GM23248 (cell line): ENCODE measurements at regions not wholly inside any gene's neighbourhood (a gene's known extent, or its start where the extent isn't known, plus 50 kb on each side); places are given as distances from the start of the nearest gene placed in this dataset.

ENCODE experiments used
- DNase-seq: peaks from one replicate; pipeline ENCODE4 v3.0.0-alpha.2; 2015
- H2AFZ ChIP-seq: fragments of 200-600 bp; sonication (generic); 2 replicates; pipeline ENCODE4 v1.6.1; 2016; ENCODE audit warnings: antibody characterized with exemption
- H3F3A ChIP-seq: fragments of 200-600 bp; sonication (generic); 2 replicates; pipeline ENCODE4 v1.6.1; 2016; ENCODE audit warnings: mild to moderate bottlenecking, antibody characterized with exemption, mixed run types; ENCODE audit not compliant: insufficient read depth
- H3K27ac ChIP-seq: fragments of 200-600 bp; sonication (generic); 2 replicates; pipeline ENCODE4 v1.5.1; 2016; ENCODE audit warnings: mild to moderate bottlenecking
- H3K27me3 ChIP-seq: fragments of 200-600 bp; sonication (generic); replicated peaks from 2 replicates; pipeline ENCODE4 v1.6.1; 2016; ENCODE audit warnings: mild to moderate bottlenecking; ENCODE audit not compliant: insufficient read depth
- H3K36me3 ChIP-seq: fragments of 200-600 bp; sonication (generic); 2 replicates; pipeline ENCODE4 v1.6.1; 2016; ENCODE audit warnings: low read depth, mild to moderate bottlenecking
- H3K4me1 ChIP-seq: fragments of 200-600 bp; sonication (generic); 2 replicates; pipeline ENCODE4 v1.6.1; 2016; ENCODE audit warnings: mild to moderate bottlenecking; ENCODE audit not compliant: insufficient read depth
- H3K4me2 ChIP-seq: fragments of 200-600 bp; sonication (generic); one replicate; pipeline ENCODE4 v1.6.1; 2016; ENCODE audit warnings: mild to moderate bottlenecking; ENCODE audit not compliant: unreplicated experiment
- H3K4me3 ChIP-seq: fragments of 200-600 bp; sonication (generic); 2 replicates; pipeline ENCODE4 v1.5.1; 2016; ENCODE audit warnings: mild to moderate bottlenecking
- H3K79me2 ChIP-seq: fragments of 200-600 bp; sonication (generic); 2 replicates; pipeline ENCODE4 v1.6.1; 2016; ENCODE audit warnings: mild to moderate bottlenecking; ENCODE audit not compliant: insufficient read depth
- H3K9ac ChIP-seq: fragments of 200-600 bp; sonication (generic); 2 replicates; pipeline ENCODE4 v1.6.1; 2016; ENCODE audit warnings: mild to moderate bottlenecking
- H3K9me2 ChIP-seq: fragments of 200-600 bp; sonication (generic); 2 replicates; pipeline ENCODE4 v1.6.1; 2016; ENCODE audit warnings: mixed run types, mild to moderate bottlenecking, moderate library complexity; ENCODE audit not compliant: insufficient read depth
- H3K9me3 ChIP-seq: fragments of 200-600 bp; sonication (generic); one replicate; pipeline ENCODE4 v1.6.1; 2017; ENCODE audit warnings: low read depth
- H4K20me1 ChIP-seq: fragments of 200-600 bp; sonication (generic); 2 replicates; pipeline ENCODE4 v1.6.0; 2016; ENCODE audit not compliant: insufficient read depth
- EZH2 ChIP-seq: fragments of 200-600 bp; sonication (generic); IDR thresholded peaks from 2 replicates; pipeline ENCODE4 v1.6.1; 2018; ENCODE audit warnings: antibody characterized with exemption, mild to moderate bottlenecking; ENCODE audit not compliant: insufficient read depth, poor library complexity, severe bottlenecking
- EZH2phosphoT487 ChIP-seq: fragments of 200-600 bp; sonication (generic); IDR thresholded peaks from 2 replicates; pipeline ENCODE4 v1.6.1; 2018; ENCODE audit warnings: antibody characterized with exemption, moderate library complexity, mild to moderate bottlenecking, low read depth; ENCODE audit not compliant: insufficient read depth
- WGBS, 2 experiments: methylation state at CpG; one replicate each; pipeline ENCODE4 v1.1.6; 2015 to 2017; ENCODE audit warnings: low lambda C conversion rate in 2 of 2, low coverage in 1 of 2; ENCODE audit errors: missing lambda C conversion rate in 2 of 2; 5-methylcytosine and 5-hydroxymethylcytosine counted together
- in situ Hi-C: fragments of 300-500 bp; cut with MboI; formaldehyde crosslinking; loops from 2 replicates; pipeline ENCODE4 v1.15.0; 2020

DNA sequence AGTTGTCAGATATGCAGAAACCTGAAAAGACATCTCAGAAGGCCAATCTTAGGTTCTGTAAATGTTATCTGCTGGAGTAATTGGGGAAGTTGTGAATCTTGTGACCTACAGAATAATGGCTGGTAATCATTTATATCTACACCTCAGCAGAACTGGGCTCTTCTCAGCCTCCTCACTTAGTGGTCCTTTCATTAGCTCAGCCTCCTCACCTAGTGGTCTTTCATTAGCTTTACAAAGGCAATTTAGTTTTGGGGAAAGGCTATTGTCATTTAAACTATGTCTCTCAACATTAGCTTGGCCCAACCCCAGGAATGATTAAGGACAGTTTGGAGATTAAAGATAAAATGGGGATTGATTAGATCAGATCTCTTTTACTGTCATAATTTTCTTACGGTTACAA is 284.2 kb upstream of the SGCD start:
- no peaks in the 10 kb centered on the region for H3F3A ChIP-seq
- no peak overlapping the region for H3K4me3 ChIP-seq
- H3K4me1 ChIP-seq: no peaks in the 10 kb centered on the region; the same call in 1 of the 2 replicates
- H4K20me1 ChIP-seq: no peaks in the 10 kb centered on the region
- H3K9me3 ChIP-seq: no peaks in the 10 kb centered on the region
- no peak overlapping the region for H3K9ac ChIP-seq
- no peak overlapping the region for H3K27ac ChIP-seq
- 85 to 88% methylated on average over 1 of the region's 1 CpG for WGBS, 2 experiments
- no peak for DNase-seq
- H3K4me2 ChIP-seq: no peak overlapping the region
- H3K79me2 ChIP-seq: no peaks in the 10 kb centered on the region
- H3K9me2 ChIP-seq: no peaks in the 10 kb centered on the region
- no peaks in the 10 kb centered on the region; the same call in 1 of the 2 replicates for H3K27me3 ChIP-seq
- in situ Hi-C loops: no loop called here
- TF ChIP-seq EZH2phosphoT487 (no peak), EZH2 (no peak)
- no peak overlapping the region for H2AFZ ChIP-seq
- no peaks in the 10 kb centered on the region for H3K36me3 ChIP-seq

DNA sequence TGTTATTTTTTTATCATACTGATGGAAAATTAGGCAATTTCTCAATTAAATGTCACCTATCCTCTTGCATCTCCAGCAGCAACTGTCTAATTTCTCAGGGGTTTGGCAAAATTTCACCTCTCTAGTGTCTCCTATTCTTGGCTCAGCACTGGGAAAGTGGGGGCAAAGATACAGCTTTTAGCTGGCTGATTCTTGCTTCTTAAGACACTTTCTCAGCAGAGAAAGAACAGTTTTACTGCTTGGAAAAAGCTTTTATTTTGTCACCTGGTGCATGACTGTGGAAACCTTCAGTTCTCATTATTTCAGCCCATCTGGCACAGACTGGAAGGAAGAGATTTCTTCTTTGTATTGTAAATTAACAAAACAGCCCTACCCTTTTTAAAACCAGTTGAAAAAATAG is 283.6 kb upstream of the SGCD start:
- H3K9me2 ChIP-seq: no peaks in the 10 kb centered on the region
- H3K27me3 ChIP-seq: no peaks in the 10 kb centered on the region; the same call in 1 of the 2 replicates
- no peak overlapping the region for H2AFZ ChIP-seq
- DNase-seq: no peak
- no peaks in the 10 kb centered on the region; the same call in 1 of the 2 replicates for H3K4me1 ChIP-seq
- H3K27ac ChIP-seq: no peak overlapping the region
- H3F3A ChIP-seq: no peaks in the 10 kb centered on the region
- H3K9me3 ChIP-seq: no peaks in the 10 kb centered on the region
- H3K79me2 ChIP-seq: no peaks in the 10 kb centered on the region
- in situ Hi-C loops: no loop called here
- no peaks in the 10 kb centered on the region for H4K20me1 ChIP-seq
- no peak overlapping the region for H3K4me3 ChIP-seq
- no peak overlapping the region for H3K4me2 ChIP-seq
- H3K9ac ChIP-seq: no peak overlapping the region
- H3K36me3 ChIP-seq: no peaks in the 10 kb centered on the region
- TF ChIP-seq EZH2 (no peak), EZH2phosphoT487 (no peak)

DNA sequence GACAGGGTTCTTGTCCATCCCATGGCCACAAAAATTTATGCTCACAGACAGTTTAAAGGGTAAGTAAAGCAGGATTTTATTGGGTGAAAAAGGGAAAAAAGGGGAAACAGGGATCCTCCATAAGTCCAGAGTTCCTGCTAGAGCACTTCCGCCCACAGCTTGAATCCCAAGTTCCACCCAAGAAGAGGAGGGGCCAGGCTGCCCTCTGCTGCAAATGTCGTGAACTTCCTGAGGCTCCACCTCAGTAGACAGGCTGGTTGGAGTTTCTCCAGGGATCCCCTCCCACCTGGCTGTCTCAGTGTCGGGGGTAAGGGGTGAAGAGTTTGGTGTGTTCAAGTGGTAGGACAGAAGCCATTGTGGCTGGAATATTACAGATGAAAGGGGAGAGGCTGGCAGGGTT is 275.0 kb upstream of the SGCD start:
- no peak overlapping the region for H2AFZ ChIP-seq
- no peak overlapping the region for H3K9ac ChIP-seq
- in situ Hi-C loops: no loop called here

GRCh38 chr5:156052656-156053055 is 274.3 kb upstream of the SGCD start:
- in situ Hi-C loops: no loop called here
- TF ChIP-seq EZH2phosphoT487 (no peak), EZH2 (no peak)

More for the DNA sequence above, 275.0 kb upstream of the SGCD start:
- H3F3A ChIP-seq: no peaks in the 10 kb centered on the region
- WGBS, 2 experiments: 54 to 57% methylated on average over 3 of the region's 3 CpGs
- no peak overlapping the region for H3K4me2 ChIP-seq
- no peaks in the 10 kb centered on the region for H3K27me3 ChIP-seq
- no peaks in the 10 kb centered on the region for H3K4me1 ChIP-seq
- H3K36me3 ChIP-seq: no peaks in the 10 kb centered on the region
- no peaks in the 10 kb centered on the region for H3K9me3 ChIP-seq
- no peak for TF ChIP-seq EZH2phosphoT487
- no peak for TF ChIP-seq EZH2
- no peaks in the 10 kb centered on the region for H3K79me2 ChIP-seq
- no peaks in the 10 kb centered on the region for H3K9me2 ChIP-seq
- no peaks in the 10 kb centered on the region for H4K20me1 ChIP-seq
- H3K4me3 ChIP-seq: no peak overlapping the region
- H3K27ac ChIP-seq: no peak overlapping the region
- DNase-seq: no peak

GRCh38 chr5:156053056-156053455 is 273.9 kb upstream of the SGCD start:
- Histone ChIP-seq H3K27me3 (no peaks in the 10 kb centered on the region), H3K9ac (no peak overlapping the region), H3K9me3 (no peaks in the 10 kb centered on the region), H3K4me3 (no peak overlapping the region), H3K4me2 (no peak overlapping the region), H3K9me2 (no peaks in the 10 kb centered on the region), H3K79me2 (no peaks in the 10 kb centered on the region), H3K27ac (no peak overlapping the region), H3K36me3 (no peaks in the 10 kb centered on the region), H3K4me1 (no peaks in the 10 kb centered on the region), H2AFZ (no peak overlapping the region), H3F3A (no peaks in the 10 kb centered on the region), H4K20me1 (no peaks in the 10 kb centered on the region)
- DNase-seq: no peak
- no peak for TF ChIP-seq EZH2phosphoT487
- no peak for TF ChIP-seq EZH2
- 50 to 59% methylated on average over 2 of the region's 2 CpGs for WGBS, 2 experiments
- in situ Hi-C loops: no loop called here

More at GRCh38 chr5:156052656-156053055, 274.3 kb upstream of the SGCD start:
- H3K79me2 ChIP-seq: no peaks in the 10 kb centered on the region
- no peak for DNase-seq
- WGBS, 2 experiments: 40% methylated on average over 1 of the region's 1 CpG; no CpG with 5 or more reads in 1 of the 2 experiments
- H2AFZ ChIP-seq: no peak overlapping the region
- no peak overlapping the region for H3K9ac ChIP-seq
- H4K20me1 ChIP-seq: no peaks in the 10 kb centered on the region
- H3K27me3 ChIP-seq: no peaks in the 10 kb centered on the region
- H3F3A ChIP-seq: no peaks in the 10 kb centered on the region
- no peak overlapping the region for H3K27ac ChIP-seq
- H3K9me2 ChIP-seq: no peaks in the 10 kb centered on the region
- no peak overlapping the region for H3K4me3 ChIP-seq
- no peaks in the 10 kb centered on the region for H3K9me3 ChIP-seq
- no peaks in the 10 kb centered on the region for H3K4me1 ChIP-seq
- no peaks in the 10 kb centered on the region for H3K36me3 ChIP-seq
- no peak overlapping the region for H3K4me2 ChIP-seq
